LNCAP (cell line): ENCODE measurements at regions not wholly inside any gene's neighbourhood (a gene's known extent, or its start where the extent isn't known, plus 50 kb on each side); places are given as distances from the start of the nearest gene placed in this dataset.

Experiments
- TF ChIP-seq, protein P1 (sequence below): fragments of 450-650 bp; IDR thresholded peaks from 2 replicates; pipeline ENCODE4 v1.5.1; 2017; ENCODE audit warnings: mild to moderate bottlenecking

DNA sequence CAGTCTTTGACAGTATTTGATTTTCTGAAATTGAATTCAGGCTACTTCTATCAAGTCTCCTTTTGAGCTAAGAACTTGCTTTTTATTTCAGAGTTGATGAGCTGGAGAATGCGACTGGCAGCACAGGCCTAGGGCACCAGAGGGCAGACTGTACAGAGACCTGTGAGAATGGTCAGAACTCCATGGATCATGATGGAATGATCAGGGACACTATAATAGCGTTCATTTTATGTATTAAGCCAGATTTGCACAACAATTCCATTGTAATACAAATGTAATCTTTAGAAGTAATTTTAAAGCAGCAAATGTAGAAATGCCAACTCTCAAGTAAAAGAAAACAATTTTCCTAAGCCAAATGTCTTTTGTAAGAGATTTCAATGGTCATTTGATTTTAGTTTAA lies 902.4 kb downstream of the NR2F1-AS1 start:
- TF ChIP-seq, protein P1, sequence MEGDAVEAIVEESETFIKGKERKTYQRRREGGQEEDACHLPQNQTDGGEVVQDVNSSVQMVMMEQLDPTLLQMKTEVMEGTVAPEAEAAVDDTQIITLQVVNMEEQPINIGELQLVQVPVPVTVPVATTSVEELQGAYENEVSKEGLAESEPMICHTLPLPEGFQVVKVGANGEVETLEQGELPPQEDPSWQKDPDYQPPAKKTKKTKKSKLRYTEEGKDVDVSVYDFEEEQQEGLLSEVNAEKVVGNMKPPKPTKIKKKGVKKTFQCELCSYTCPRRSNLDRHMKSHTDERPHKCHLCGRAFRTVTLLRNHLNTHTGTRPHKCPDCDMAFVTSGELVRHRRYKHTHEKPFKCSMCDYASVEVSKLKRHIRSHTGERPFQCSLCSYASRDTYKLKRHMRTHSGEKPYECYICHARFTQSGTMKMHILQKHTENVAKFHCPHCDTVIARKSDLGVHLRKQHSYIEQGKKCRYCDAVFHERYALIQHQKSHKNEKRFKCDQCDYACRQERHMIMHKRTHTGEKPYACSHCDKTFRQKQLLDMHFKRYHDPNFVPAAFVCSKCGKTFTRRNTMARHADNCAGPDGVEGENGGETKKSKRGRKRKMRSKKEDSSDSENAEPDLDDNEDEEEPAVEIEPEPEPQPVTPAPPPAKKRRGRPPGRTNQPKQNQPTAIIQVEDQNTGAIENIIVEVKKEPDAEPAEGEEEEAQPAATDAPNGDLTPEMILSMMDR = peak; percentile 60

- TF ChIP-seq, protein P1 = no peak
Measured at GRCh38 chr5:92676215-92677165, 904.5 kb downstream of the NR2F1-AS1 start.

DNA sequence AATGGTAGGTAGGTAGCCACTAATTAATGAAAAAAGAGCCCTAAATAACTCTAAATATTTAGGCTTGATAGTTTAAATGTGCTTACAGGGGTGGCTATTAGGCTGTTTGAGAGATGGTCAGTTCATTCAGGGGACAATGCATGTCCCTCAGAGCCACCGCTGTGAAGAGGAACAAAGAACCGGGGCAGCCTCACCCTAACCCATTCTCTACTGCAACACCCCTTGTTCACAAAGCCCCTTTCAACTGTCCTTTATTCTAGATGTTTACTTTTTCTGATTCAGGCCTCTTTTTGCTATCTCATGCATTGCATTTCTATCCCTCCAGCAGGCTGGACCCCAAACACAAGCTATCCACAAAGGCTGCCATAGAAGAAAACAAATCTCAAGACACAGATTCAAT lies 906.7 kb downstream of the NR2F1-AS1 start:
- TF ChIP-seq, protein P1 = no peak

DNA sequence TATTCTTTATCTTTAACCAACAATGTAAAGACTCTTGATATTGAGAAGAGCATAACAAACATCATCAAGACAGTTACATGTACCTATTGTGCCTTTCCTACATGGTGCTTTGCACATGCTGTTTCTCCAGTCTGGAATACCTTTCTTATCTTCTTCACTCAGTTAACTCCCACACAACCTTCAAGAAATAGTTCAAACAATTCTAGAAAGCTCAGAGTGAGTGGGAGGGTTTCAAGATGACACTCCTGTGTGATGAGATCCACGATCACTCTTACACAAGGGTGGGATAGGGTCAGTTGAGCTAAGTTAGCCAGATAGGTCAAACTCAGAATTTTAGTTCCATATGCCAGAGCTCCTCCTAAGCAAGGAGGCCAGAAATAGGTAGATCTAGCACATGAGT lies 915.5 kb downstream of the NR2F1-AS1 start:
- TF ChIP-seq, protein P1 = no peak

DNA sequence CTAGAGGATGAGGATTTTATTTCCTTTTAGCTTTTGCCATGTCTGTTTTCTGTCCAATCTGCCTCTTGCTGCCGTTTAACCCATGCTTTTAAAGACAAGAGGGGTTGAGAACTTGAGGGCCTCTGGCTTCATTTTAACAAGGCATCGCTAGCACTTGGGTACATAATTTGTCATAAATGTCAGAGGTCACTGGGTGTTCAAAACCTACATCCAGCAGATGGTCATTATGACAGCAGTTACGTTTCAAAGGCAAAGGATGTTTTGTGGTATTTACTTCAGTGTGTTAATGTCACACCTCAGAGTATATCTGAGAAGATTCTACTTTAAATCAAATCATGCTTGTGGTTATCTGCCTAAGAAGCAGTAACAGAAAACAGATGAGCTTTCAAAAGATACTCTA lies 918.3 kb downstream of the NR2F1-AS1 start:
- TF ChIP-seq, protein P1 = no peak

DNA sequence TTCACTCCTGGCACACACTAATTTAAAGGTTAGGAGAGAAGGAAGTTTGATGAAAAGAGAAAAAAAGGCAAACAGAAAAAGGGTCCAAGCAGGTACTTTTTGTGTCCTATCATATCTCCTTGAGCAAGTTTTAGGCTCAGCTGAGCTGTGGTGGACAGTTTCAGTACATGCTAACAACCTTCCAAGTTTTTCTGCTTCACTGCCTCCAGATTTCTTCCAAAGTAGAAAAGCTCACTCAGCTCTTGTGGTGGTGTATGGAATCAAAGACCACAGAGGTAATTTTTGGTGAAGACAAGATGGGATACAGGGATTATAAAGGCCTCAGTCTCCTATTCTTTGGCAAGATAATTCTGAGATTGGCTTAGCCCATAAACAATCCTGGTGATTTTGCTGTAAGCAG lies 921.8 kb downstream of the NR2F1-AS1 start:
- TF ChIP-seq, protein P1 = no peak

GRCh38 chr5:92653730-92654461 lies 927.1 kb downstream of the NR2F1-AS1 start:
- TF ChIP-seq, protein P1 = no peak
